H9 (cell line): ENCODE measurements at regions not wholly inside any gene's neighbourhood (a gene's known extent, or its start where the extent isn't known, plus 50 kb on each side); places are given as distances from the start of the nearest gene placed in this dataset.

Experiments used
- DNase-seq: peaks from one replicate; pipeline ENCODE4 v3.0.0-alpha.2; 2017
- H2AFZ ChIP-seq: one replicate; pipeline ENCODE4 v1.6.1; 2013; ENCODE audit warnings: mild to moderate bottlenecking, low read length, control low read depth, moderate library complexity
- H2AK5ac ChIP-seq: 2 replicates; pipeline ENCODE4 v1.6.1; 2013; ENCODE audit warnings: low read length, control low read depth, mixed read lengths; ENCODE audit not compliant: insufficient read length
- H2BK120ac ChIP-seq: one replicate; pipeline ENCODE4 v1.6.1; 2013; ENCODE audit warnings: low read depth, mild to moderate bottlenecking, low read length, control low read depth, inconsistent platforms; ENCODE audit not compliant: poor library complexity, severe bottlenecking
- H2BK12ac ChIP-seq: 2 replicates; pipeline ENCODE4 v1.6.1; 2013; ENCODE audit warnings: low read length, control low read depth, mixed read lengths, low read depth; ENCODE audit not compliant: insufficient read length
- H2BK15ac ChIP-seq: 2 replicates; pipeline ENCODE4 v1.6.1; 2013; ENCODE audit warnings: low read depth, low read length, control low read depth
- H2BK20ac ChIP-seq: one replicate; pipeline ENCODE4 v1.6.1; 2013; ENCODE audit warnings: low read depth, mild to moderate bottlenecking, low read length, control low read depth, inconsistent platforms; ENCODE audit not compliant: poor library complexity, severe bottlenecking
- H2BK5ac ChIP-seq: 2 replicates; pipeline ENCODE4 v1.6.1; 2013; ENCODE audit warnings: low read length, control low read depth, mixed read lengths; ENCODE audit not compliant: insufficient read length
- H3K14ac ChIP-seq: 2 replicates; pipeline ENCODE4 v1.6.1; 2013; ENCODE audit warnings: low read length, control low read depth; ENCODE audit not compliant: insufficient read depth
- H3K18ac ChIP-seq: 2 replicates; pipeline ENCODE4 v1.6.1; 2013; ENCODE audit warnings: low read depth, mild to moderate bottlenecking, mixed read lengths, low read length, control low read depth; ENCODE audit not compliant: insufficient read length
- H3K23ac ChIP-seq: 2 replicates; pipeline ENCODE4 v1.6.1; 2013; ENCODE audit warnings: low read length, control low read depth, mixed read lengths, low read depth; ENCODE audit not compliant: insufficient read length
- H3K23me2 ChIP-seq: 2 replicates; pipeline ENCODE4 v1.6.1; 2013; ENCODE audit warnings: low read depth, mild to moderate bottlenecking, mixed read lengths, low read length, control low read depth; ENCODE audit not compliant: insufficient read length, poor library complexity, severe bottlenecking
- H3K27ac ChIP-seq: 2 replicates; pipeline ENCODE4 v1.5.1; 2013; ENCODE audit warnings: low read length, control low read depth, mixed read lengths, low read depth; ENCODE audit not compliant: insufficient read length
- H3K27me3 ChIP-seq: 2 replicates; pipeline ENCODE4 v1.6.1; 2013; ENCODE audit warnings: low read length, control low read depth, inconsistent platforms; ENCODE audit not compliant: insufficient read depth
- H3K4ac ChIP-seq: 2 replicates; pipeline ENCODE4 v1.6.1; 2013; ENCODE audit warnings: low read depth, mild to moderate bottlenecking, control low read depth, inconsistent platforms, low read length, moderate library complexity
- H3K4me1 ChIP-seq: 2 replicates; pipeline ENCODE4 v1.6.1; 2013; ENCODE audit warnings: low read length, control low read depth, inconsistent platforms; ENCODE audit not compliant: insufficient read depth
- H3K4me2 ChIP-seq: 2 replicates; pipeline ENCODE4 v1.6.1; 2013; ENCODE audit warnings: low read length, control low read depth, mixed read lengths; ENCODE audit not compliant: insufficient read length, insufficient read depth
- H3K56ac ChIP-seq: 2 replicates; pipeline ENCODE4 v1.6.1; 2013; ENCODE audit warnings: low read depth, mild to moderate bottlenecking, mixed read lengths, low read length, control low read depth; ENCODE audit not compliant: insufficient read length
- H3K79me1 ChIP-seq: 2 replicates; pipeline ENCODE4 v1.6.1; 2013; ENCODE audit warnings: low read depth, mild to moderate bottlenecking, moderate library complexity, low read length, control low read depth, inconsistent platforms; ENCODE audit not compliant: insufficient read depth, poor library complexity, severe bottlenecking
- H3K79me2 ChIP-seq: 2 replicates; pipeline ENCODE4 v1.6.1; 2013; ENCODE audit warnings: low read length, control low read depth, inconsistent platforms; ENCODE audit not compliant: insufficient read depth
- H3K9ac ChIP-seq: 2 replicates; pipeline ENCODE4 v1.6.1; 2013; ENCODE audit warnings: low read length, control low read depth, mixed read lengths; ENCODE audit not compliant: insufficient read length; ENCODE audit errors: extremely low read depth
- H3K9me3 ChIP-seq: one replicate; pipeline ENCODE4 v1.6.1; 2013; ENCODE audit warnings: low read depth, low read length, inconsistent platforms; ENCODE audit not compliant: control insufficient read depth
- H3T11ph ChIP-seq: one replicate; pipeline ENCODE4 v1.6.1; 2013; ENCODE audit warnings: mild to moderate bottlenecking, low read length, control low read depth, inconsistent platforms
- H4K20me1 ChIP-seq: one replicate; pipeline ENCODE4 v1.6.1; 2013; ENCODE audit not compliant: control insufficient read depth, insufficient read length, insufficient read depth
- H4K5ac ChIP-seq: 2 replicates; pipeline ENCODE4 v1.6.1; 2013; ENCODE audit warnings: low read depth, mild to moderate bottlenecking, mixed read lengths, low read length, control low read depth; ENCODE audit not compliant: insufficient read length
- H4K8ac ChIP-seq: replicated peaks from 2 replicates; pipeline ENCODE4 v1.6.1; 2013; ENCODE audit warnings: low read length, control low read depth, mixed read lengths, low read depth; ENCODE audit not compliant: insufficient read length
- H4K91ac ChIP-seq: 2 replicates; pipeline ENCODE4 v1.6.1; 2013; ENCODE audit warnings: low read depth, mild to moderate bottlenecking, moderate library complexity, mixed read lengths, low read length, control low read depth; ENCODE audit not compliant: insufficient read length
- H3K27ac Mint-ChIP-seq, 3 experiments: 2 replicates in 2 of 3; 3 replicates in 1 of 3; pipeline ENCODE4 v1.8.0; 2020 to 2021; ENCODE audit warnings: mixed read lengths in 3 of 3, mild to moderate bottlenecking in 1 of 3, moderate library complexity in 1 of 3
- H3K27me3 Mint-ChIP-seq: 2 replicates; pipeline ENCODE4 v1.8.0; 2021; ENCODE audit warnings: low read depth, mild to moderate bottlenecking, moderate library complexity, mixed read lengths
- H3K36me3 Mint-ChIP-seq, 3 experiments: 2 replicates in 2 of 3; 3 replicates in 1 of 3; pipeline ENCODE4 v1.8.0; 2020 to 2021; ENCODE audit warnings: low read depth in 3 of 3, mixed read lengths in 3 of 3; ENCODE audit not compliant: insufficient read depth in 1 of 3
- H3K4me1 Mint-ChIP-seq, 2 experiments: 2 replicates each; pipeline ENCODE4 v1.8.0; 2020; ENCODE audit warnings: mixed read lengths in 2 of 2
- H3K4me3 Mint-ChIP-seq, 2 experiments: 2 replicates in 1 of 2; 3 replicates in 1 of 2; pipeline ENCODE4 v1.8.0; 2020 to 2021; ENCODE audit warnings: mild to moderate bottlenecking in 2 of 2, mixed read lengths in 2 of 2, moderate library complexity in 1 of 2
- H3K9me3 Mint-ChIP-seq, 2 experiments: 2 replicates in 1 of 2; 3 replicates in 1 of 2; pipeline ENCODE4 v1.8.0; 2020; ENCODE audit warnings: mild to moderate bottlenecking in 2 of 2, mixed read lengths in 2 of 2, moderate library complexity in 1 of 2
- CTCF ChIP-seq: fragments of 200-600 bp; sonication (generic); conservative IDR thresholded peaks from 3 replicates; pipeline ENCODE4 v1.8.0; 2021; ENCODE audit warnings: antibody characterized with exemption, mild to moderate bottlenecking
- WGBS: extraction: QIAGEN DNeasy Blood & Tissue Kit; methylation state at CpG from one replicate; pipeline ENCODE4 v1.1.7; 2013; ENCODE audit warnings: missing lambda C conversion rate, low lambda C conversion rate, mixed read lengths; ENCODE audit not compliant: insufficient read length; ENCODE audit errors: extremely low coverage; 5-methylcytosine and 5-hydroxymethylcytosine counted together

GRCh38 chr9:89926167-89926566, 321.4 kb downstream of the GADD45G start:
- no peak for DNase-seq
- Mint-ChIP-seq H3K4me1 (peaks cover 3 to 17% of the 10 kb centered on the region in 2 experiments), H3K9me3 (no peaks in the 10 kb centered on the region; a peak in 2 of 5 replicates), H3K27me3 (peaks cover 8% of the 10 kb centered on the region), H3K27ac (no peak overlapping the region), H3K36me3 (no peaks in the 10 kb centered on the region), H3K4me3 (no peak overlapping the region)
- no peaks in the 10 kb centered on the region for H3K79me1 ChIP-seq
- H2AK5ac ChIP-seq: no peak overlapping the region
- no CpG with 5 or more reads among the region's 5 CpGs for WGBS
- no peaks in the 10 kb centered on the region for H3K79me2 ChIP-seq
- H3T11ph ChIP-seq: no peak overlapping the region
- H3K56ac ChIP-seq: no peak overlapping the region
- peaks cover 2% of the 10 kb centered on the region for H3K4me1 ChIP-seq
- H4K8ac ChIP-seq: no peak overlapping the region
- no peak overlapping the region for H2BK5ac ChIP-seq
- no peak overlapping the region for H3K27ac ChIP-seq
- no peak overlapping the region for H3K14ac ChIP-seq
- H3K4ac ChIP-seq: no peak overlapping the region
- TF ChIP-seq CTCF: no peak
- H3K23ac ChIP-seq: no peak overlapping the region
- H3K9me3 ChIP-seq: no peaks in the 10 kb centered on the region
- no peaks in the 10 kb centered on the region for H3K27me3 ChIP-seq
- no peak overlapping the region for H4K5ac ChIP-seq
- H2BK120ac ChIP-seq: no peak overlapping the region
- H2BK20ac ChIP-seq: no peak overlapping the region
- no peak overlapping the region for H4K91ac ChIP-seq
- H2AFZ ChIP-seq: no peak overlapping the region
- H3K18ac ChIP-seq: no peak overlapping the region
- no peak overlapping the region for H3K9ac ChIP-seq
- H2BK12ac ChIP-seq: no peak overlapping the region
- no peak overlapping the region for H2BK15ac ChIP-seq
- no peaks in the 10 kb centered on the region for H3K23me2 ChIP-seq
- no peaks in the 10 kb centered on the region for H4K20me1 ChIP-seq
- no peak overlapping the region for H3K4me2 ChIP-seq
